A204.1 (cell line): ENCODE measurements at regions not wholly inside any gene's neighbourhood (a gene's known extent, or its start where the extent isn't known, plus 50 kb on each side); places are given as distances from the start of the nearest gene placed in this dataset.

ENCODE experiments used
- FAIRE-seq: peaks from 2 replicates; lab custom pipeline; 2012; peaks lifted over from hg19 to GRCh38; lab: Jason Lieb, UNC

DNA sequence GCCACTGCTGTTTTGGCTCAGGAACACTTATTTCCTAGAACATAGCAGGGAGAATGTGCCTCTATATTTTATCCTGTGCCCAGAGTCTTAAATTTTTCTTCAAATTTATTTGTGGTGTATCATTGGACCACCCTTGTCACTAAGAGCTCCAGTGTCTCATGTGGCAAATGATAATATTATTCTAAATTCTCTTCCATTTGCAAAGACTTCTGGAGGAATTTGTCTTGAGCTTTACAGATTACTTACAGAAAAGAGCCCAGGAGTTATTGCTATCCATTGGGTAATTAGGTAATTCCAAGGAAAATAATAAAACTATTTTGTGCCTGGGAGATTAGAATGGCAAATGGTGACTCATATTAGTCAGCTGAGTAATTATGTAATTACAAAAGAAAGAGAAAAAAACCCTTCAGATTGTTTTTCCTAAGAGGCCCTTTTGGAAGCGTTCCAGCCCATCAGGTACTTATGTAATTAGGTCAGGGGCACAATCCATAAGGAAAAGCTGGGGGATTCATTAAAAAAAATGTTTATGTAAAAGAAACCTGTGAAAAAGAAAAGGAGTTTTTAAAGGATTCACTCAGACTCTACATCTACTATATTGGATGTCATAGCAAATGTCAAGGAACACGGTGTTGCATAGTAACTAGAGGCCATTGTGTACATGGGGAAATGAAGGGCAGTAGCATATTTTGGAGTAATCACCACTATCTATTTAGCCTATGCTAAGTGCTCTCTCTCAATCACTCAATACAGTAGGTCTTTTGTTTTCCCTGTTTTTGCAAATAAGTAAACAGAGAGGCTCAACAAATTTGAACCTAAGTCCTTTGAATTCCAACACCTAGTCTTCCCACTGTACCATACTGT is 380.9 kb upstream of the RARB start:
- no peak for FAIRE-seq

DNA sequence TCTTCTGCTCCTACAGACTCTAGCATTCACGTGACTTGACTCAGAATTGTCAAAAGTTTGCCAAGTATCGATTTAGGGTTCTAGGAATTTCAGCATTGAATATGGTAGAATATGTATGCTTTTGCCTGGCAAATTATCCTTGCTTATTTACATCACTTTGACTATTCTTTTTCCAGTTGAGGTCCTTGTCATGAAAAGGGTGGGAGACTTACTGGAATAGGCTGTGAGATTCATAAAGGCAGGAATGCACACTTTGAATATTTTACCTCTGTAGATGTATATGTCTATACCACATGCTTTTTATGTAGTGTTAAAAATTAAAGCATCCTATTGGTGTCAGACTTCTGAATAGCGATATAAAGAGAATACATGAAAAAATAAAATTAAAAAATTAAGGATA is 378.8 kb upstream of the RARB start:
- no peak for FAIRE-seq

DNA sequence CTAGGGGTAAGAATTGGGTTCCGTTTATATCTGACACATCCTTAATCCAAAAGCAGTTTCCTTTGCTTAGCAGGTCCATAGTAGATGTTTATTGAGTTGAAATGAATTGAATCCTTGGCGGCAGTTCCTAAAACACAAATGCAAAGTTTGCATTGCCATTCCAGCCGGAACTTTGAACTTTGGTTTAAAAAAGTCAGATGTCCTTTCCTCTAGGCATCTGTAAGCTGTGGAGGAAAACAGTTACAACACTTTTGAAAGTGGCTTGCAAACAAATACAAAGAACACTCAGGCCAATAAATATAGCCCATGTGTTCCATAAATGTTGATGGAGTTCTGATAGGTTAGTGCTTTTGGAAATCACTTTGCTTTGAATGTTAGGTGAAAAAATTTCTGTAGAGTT is 374.7 kb upstream of the RARB start:
- no peak for FAIRE-seq

DNA sequence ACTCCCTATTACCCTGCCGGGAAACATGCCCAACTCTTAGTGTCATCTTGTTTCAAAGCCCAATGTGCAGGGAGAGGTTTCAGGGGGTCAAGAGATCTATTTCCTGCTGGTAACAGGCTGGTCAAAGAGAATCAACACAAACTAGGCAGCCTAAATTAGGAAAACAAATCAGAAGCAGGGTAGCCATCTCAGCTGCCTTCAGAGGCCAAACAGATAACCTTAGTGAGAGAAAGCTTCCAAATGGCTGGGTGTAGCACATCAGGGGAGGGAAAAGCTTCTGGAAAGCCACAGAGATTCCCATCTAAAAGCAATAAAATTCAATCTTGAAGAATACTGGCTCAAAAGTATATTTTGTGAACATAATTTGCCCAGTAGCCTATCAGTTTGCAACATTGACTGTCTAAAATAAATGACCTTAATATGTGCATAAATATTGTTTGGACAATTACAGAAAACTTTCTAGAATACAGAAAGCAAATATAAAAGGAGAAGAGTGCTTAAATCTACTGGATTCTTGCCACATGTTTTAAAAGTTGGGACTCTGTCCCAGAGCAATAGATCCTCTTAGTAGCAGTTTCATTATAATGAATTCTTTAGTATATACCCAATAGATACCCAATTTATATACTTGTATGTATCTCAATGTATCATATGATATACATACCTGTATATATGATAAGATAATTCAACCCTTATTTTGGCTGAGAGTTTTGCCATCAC is 371.9 kb upstream of the RARB start:
- no peak for FAIRE-seq

DNA sequence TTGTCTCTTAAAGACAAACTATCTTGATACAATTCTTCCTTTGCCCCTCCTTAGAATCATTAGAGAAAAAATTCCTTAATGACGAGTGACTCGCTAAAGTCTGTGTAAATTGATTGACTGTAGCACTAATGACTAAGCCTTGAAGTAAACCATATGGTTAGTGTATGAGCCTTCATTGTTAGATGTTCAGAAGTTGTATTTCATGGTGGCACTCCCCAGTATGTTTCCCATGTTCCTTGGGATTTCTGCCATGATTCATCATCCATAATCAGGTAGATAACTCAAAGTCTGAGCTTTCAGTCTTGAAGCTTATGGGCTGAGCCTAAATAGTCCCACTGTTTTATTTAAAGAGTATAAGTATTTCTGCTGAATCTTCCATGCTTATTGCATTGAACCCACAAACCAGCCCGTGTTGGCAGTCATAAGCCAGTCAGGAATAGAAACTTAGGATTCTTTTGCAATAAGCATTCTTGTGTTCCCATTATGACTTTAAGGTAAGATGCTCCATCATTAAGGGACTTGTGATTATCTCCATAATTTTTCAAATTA is 371.2 kb upstream of the RARB start:
- FAIRE-seq: no peak

DNA sequence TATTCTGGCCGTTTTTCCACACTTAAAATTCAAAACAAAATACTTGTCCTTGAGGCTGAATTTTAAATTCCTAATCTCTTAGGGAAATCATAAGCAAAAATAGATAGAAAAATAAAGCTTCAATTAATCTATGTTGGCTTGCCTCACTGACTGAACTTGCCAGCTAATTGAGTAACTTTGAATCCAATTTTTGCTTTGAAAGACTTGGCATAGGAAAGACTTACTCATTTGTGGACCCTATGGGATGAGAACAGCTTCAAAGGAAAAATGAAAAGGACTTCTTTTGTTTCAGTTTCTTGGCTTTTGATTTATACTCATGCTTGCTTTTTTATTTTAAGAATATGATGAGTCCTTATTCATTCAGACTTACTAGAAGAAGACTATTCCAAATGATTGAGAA is 370.7 kb upstream of the RARB start:
- FAIRE-seq: no peak

DNA sequence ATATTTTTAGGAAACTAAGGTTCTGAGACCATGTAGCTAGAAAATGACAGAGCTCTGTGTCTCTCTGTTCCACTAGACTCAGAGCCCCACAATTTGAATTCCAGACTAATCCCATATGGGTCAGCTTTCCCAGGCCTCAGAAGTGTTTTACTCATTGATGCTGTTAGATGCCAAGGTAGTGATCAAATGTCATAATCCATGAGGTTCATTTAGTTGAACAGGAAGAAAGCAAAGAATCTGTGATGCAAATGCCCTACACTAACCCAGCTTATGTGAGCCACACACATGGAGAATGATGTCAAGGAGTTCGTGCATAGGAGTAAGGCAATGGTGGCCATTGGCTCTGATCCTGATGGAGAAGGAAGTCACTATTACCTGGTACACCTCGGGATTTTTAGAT is 363.4 kb upstream of the RARB start:
- FAIRE-seq: no peak

DNA sequence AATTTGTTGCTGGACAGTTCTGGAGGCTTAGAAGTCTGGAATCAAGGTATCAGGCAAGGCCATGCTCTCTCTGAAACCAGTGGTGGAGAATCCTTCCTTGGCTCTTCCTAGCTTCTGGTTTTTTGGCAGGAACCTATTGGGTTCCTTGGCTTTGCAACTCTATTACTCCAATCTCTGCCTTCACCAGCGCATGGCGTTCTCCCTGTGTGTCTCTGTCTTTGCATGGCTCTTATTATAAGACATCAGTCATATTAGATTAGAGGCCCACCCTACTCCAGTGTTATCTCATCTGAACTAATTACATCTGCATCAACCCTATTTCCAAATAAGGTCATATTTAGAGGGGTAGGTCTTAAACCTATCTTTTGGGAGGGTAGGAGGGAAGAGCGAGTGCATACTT is 358.1 kb upstream of the RARB start:
- no peak for FAIRE-seq

DNA sequence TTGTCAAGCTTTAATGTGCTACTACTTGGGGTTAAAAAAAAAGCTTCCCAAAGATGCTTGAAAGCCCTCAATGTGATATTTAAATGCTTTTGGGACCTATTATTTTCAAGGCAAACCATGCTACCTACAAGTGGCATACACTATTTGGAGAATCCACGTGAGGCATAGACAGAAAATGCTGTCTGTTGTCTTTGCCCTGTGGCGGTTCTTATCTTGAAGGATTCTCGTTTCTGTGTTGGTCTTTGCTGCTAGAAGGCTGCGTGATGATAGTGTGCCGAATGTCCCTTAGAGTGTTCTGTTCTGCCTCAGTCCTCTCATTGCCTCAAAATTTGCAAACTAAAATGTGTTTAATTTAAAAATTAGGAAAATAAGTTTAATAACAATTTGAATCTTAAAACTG is 356.2 kb upstream of the RARB start:
- no peak for FAIRE-seq

DNA sequence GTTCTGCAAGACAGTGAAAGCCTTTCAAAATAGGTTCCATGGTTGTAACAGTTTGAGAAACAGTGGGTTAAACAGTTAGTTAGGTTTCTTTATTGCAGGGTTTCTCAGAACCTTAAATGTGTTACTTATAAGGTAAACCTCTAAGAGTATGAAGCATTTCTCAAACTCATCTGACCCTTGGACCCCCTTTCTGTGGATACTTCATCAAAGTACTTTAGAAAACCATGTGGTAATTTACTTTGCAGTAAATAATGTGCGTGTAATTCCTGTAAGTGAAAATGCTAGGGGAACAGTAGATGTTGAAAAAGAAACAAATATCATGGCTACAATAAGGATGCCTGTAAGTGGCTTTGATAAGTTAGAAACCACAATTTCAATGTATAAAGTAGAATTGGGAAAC is 354.6 kb upstream of the RARB start:
- FAIRE-seq: no peak

DNA sequence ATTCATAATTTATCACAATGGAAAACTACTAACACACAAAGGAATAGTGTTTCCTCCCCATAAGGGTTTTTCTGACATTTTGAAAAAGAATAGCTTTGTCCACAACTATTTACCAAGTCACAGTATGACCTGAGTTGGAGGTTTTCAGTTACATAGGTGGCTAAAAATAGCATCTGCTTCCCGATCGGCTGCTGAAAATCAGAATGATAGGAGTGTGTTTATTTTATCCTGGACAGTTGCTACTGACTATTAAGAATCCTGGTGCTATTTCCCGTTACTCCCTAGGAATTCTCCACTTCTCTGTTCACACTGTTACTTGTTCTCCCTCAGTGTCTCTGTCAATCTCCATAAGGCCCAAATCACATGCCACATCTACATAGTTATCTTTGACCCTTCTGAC is 353.9 kb upstream of the RARB start:
- FAIRE-seq: no peak

DNA sequence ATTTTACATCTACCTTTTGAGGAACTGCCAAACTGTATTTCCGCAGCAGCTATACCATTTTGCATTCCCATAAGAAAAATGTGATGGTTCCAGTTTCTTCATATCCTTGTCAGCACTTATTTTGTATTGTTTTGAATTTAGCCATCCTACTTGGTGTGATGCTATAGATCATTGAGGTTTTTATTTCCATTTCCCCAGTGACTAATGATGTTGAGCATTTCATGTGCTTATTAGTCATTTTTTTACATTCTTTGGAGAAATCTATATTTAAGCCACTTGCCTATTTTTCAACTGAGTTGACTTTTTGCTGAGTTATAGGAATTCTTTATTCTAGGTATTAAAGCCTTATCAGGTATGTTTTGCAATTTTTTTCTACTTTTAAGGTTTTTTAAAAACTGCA is 347.6 kb upstream of the RARB start:
- no peak for FAIRE-seq

DNA sequence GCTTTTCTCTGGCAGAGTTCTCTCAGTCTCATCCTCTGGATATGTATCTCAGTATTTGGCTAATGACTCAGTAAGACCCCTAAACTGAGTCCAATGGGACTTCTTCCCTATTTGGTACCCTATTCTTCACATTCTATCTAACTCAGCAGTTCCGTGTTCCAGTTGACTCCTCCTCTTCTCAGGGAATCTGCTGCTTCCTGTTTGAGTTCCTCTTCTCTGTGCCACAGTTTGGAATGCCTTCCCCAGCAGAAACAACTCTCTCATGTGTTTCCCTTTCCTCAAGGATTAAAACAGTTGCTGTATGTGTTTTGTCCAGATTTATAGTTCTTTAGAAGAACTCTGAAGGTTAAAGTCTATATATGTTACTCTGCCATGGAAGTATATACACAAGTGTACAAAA is 344.0 kb upstream of the RARB start:
- no peak for FAIRE-seq

DNA sequence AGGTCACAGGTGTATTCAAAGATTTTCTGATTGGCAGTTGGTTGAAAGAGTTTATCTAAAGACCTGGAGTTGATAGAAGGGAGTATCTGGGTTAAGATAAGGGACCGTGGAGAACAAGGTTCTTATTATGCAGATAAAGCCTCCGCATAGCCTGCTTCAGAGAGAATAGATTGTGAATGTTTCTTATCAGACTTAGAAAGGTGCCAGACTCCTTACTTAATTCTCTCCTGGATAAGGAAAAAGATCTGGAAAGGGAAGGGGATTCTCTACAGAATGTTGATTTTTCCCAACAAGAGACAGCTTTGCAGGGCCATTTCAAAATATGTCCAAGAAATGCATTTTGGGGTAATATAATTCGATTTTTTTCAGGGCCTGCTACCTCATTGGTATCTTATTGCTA is 341.3 kb upstream of the RARB start:
- no peak for FAIRE-seq

DNA sequence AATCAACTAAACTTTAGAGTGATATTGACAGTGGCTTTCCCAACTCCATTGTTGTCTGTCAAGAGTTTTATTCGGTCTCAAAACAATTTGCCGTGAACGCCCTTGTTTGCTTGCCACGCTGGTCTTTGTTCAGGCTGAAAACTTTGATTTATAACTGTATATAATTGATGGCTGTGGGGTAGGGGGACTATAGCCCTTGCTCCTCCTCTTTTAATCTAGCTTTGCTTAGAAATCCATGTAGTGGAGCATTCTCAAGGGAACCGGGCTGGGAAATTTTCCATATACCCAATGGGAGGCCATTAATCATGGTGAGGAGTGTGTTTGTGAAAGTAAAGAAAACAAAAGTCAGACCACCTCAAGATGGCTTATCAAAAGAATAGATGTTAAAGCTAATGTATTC is 339.8 kb upstream of the RARB start:
- FAIRE-seq: no peak

DNA sequence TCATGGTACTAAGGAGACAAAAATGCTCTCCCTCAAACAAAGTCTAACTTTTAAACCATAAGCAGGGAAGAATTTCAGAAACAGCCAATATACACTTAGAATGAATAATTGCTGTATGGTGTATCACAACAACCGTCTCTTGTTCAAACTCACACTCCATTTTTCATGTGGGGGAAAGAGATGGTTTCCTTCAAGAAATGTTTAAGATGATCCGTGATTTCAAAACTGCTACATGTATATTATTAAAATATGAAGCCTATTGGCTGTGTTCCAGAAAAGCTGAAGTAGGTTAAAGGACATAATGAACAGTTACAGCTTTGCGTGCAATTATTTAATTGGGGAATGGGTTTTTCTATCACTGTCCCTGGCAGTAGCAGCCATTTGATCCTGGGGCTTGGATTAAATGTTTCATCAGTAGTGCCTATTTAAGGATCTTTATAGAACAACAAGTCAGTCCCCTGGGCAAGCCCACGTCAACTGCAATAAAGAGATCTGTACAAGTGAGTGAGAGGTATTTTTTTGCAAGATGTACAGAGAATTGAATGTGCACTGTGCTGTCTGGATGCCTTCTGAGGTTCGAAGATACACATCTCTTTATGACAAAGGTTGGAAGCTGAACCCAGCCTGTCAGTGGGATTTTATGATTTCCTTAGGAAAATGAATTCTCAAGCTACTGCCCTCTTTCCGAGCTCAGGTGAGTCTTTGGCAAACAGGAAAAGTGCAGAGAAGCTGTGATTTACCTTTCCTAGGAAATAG is 337.2 kb upstream of the RARB start:
- no peak for FAIRE-seq

DNA sequence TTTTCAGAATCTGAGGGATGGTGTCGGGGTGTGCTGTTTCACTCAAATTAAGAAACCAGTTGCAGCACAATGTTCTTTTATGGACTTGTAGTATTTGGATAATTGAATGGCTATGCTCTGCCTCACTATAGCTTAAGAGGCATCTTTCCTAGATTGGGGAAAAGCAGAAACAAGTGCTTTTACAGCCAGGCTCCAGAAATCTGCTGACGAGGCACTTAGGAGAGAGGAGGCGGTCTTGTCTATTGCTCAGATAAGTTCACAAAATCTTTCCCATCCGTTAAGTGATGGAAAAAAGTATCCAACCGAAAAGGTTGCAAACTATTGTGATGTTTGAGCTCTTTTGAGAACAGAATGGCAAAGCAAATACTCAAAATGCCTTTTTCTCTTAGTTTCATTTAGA is 336.1 kb upstream of the RARB start:
- FAIRE-seq: no peak

DNA sequence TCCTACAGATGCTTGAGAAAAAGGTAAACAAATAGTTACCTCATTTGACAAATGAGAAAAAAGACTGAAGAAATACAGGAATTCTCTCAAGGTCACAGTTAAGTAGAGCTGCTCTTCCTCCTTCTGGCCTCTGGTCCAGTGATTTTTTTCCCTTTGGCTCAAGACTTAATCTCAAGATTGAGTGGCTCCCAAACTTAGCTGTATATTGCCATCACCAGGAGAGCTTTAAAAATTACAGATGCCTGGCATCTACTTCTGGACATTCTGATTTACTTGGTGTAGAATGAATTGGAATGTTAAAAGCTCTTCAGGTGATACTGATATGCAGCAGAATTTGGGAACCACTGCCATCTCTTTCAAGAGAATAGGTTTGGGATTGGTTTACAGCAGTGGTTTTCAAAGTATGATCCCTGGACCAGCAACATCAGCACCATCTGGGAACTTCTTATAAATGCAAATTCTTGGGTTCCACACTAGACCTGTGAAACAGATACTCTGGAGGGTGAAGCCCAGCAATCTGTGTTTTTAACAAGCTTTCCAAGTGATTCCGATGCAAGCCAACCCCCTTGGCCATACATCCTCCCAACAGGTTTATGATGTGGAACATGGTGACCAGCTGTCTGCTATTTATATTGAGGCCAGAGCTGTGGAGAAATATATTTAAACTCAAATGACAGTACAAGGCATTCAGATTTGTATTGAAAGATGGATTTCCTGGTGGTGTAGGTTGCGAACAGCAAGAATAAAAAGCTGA is 333.0 kb upstream of the RARB start:
- FAIRE-seq: no peak

DNA sequence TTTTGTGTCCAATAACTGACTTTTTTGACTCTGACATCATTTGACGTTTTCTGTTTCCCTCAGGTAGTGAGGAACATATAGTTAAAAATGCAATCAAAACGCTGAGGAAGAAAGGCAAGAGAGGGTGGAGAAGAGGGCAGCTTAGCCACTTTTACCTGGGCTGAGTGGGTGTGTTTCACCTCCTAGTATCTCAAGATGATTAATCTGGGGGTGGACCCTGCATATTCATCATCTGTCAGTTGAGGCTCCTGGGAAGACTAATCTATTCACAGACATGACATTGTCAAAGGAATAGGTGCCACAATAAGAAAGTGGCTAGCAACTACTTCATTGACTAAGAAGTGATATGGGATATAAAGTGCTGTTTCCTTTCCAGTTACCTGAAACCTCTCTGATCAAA is 331.5 kb upstream of the RARB start:
- FAIRE-seq: no peak

DNA sequence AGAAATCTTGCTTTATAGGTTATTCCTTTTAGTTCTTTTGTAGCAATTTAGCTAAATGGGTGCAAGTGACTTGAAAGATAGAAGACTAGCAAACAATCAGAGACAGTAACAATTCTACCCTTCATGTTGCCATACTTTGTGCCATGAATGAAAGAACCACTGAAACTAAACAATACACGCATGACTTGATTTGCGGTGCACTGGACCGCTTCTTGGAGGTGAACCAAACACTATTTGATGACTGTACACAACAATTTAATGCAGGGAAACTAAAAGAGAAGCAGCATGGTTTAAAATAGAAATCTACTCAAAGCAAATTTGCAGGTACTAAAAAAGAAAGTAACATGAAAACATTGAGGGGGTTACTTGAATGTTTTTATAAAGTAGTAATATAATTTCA is 331.0 kb upstream of the RARB start:
- FAIRE-seq: no peak

DNA sequence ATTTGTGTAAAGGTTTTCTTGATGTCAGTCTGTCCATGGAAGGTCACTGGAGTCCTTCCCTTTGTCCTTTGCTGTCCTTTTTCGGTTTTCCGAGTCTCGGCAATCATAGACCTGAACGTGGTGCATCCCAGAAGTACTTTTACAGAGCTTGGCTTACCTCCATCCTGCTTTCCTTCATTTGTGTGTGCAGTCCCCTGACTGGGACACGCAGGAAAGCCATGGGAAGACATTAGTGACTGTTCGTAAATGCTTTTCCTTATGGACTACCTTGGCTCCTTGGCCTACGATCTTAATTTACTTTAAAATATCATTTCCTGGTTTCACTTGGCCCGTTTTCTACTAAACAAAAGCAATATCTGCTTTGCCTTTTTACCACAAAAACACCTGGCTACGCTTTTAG is 328.4 kb upstream of the RARB start:
- no peak for FAIRE-seq

DNA sequence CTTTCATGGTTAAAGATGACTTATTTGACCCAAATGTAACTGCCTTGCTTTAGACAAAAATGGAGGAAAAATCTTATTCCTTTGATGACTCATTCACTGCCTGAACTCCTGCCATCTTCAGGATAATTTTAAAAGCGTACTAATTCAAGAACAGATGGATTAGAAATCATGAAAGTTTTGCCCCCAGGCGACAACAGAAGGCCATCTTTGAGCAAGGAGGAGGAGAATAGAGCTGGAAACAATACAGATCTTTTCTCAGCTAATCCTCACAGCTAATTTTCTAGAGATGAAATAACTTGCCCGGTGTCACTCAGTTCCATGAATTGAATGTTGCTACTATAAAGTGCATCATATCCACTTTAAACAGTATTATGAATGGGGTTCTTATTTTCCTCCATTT is 324.7 kb upstream of the RARB start:
- FAIRE-seq: no peak
